ENCODE measurements at regions not wholly inside any gene's neighbourhood (a gene's known extent, or its start where the extent isn't known, plus 50 kb on each side); places are given as distances from the start of the nearest gene placed in this dataset.

- TF ChIP-seq CTCF (IDR thresholded peaks at IDR 0.05) (no peak), POLR2A (IDR thresholded peaks at IDR 0.05; ENCODE audit: low read depth) (no peak), EP300 (IDR thresholded peaks at IDR 0.05) (no peak), POLR2AphosphoS5 (IDR thresholded peaks at IDR 0.05) (no peak)
Measured at GRCh38 chr17:71187145-71187878, 933.5 kb upstream of the SOX9 start.
